ENCODE measurements at regions not wholly inside any gene's neighbourhood (a gene's known extent, or its start where the extent isn't known, plus 50 kb on each side); places are given as distances from the start of the nearest gene placed in this dataset.

DNA sequence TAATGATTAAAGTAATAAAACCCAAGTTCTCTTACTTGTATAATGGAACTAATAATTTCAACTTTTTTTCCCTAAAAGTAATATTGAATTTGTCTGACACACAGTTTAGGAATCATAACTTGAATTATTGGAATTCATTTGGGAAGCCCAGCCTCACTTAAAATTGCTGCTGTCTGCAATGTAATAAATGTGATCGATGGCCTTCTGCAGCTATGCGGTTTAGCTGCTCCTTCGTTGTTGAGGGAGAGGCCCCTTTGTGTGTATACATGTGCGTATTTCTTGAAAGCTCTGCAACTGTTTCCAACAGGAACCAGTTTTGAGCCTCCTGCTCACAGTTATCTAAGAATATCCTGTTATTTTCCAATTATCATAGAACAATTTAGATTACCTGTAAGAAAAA lies 152.5 kb downstream of the AKR1D1 start:
- ChIA-PET CTCF (no interaction called here), POLR2A (no interaction called here)

DNA sequence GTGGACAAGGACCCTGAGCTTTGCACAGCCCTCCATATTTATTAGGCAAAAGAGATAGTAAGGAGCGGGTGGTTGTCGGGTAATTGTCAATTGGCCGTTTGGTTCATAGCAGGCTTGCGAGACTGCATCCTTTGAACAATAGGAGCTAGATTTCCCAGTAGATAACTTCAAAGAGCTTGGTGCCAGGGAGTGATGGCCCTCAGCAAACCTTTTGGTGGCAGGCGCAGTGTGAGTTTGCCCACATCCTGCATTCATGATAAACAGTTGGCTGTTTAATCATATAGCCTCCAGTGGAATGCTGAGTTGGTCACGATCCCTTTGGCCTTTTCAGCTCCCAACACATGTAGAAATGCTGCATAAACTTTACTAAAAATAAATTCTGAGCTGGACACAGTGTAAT lies 156.9 kb downstream of the AKR1D1 start:
- H3K4me3 Mint-ChIP-seq = no peak overlapping the region
- H3K36me3 Mint-ChIP-seq (ENCODE audit: low read depth) = no peaks in the 10 kb centered on the region
- H3K9me3 Mint-ChIP-seq = no peaks in the 10 kb centered on the region
- H3K4me1 Mint-ChIP-seq = no peaks in the 10 kb centered on the region
- no peak overlapping the region for H3K27ac Mint-ChIP-seq
- POLR2A ChIA-PET = no interaction called here
- no peak for DNase-seq
- CTCF ChIA-PET = no interaction called here
- no peaks in the 10 kb centered on the region for H3K27me3 Mint-ChIP-seq

More for the DNA sequence above, 152.5 kb downstream of the AKR1D1 start:
- Mint-ChIP-seq H3K9me3 (no peaks in the 10 kb centered on the region), H3K4me1 (no peaks in the 10 kb centered on the region), H3K4me3 (no peak overlapping the region), H3K36me3 (ENCODE audit: low read depth) (no peaks in the 10 kb centered on the region), H3K27me3 (no peaks in the 10 kb centered on the region), H3K27ac (no peak overlapping the region)
- no peak for DNase-seq

DNA sequence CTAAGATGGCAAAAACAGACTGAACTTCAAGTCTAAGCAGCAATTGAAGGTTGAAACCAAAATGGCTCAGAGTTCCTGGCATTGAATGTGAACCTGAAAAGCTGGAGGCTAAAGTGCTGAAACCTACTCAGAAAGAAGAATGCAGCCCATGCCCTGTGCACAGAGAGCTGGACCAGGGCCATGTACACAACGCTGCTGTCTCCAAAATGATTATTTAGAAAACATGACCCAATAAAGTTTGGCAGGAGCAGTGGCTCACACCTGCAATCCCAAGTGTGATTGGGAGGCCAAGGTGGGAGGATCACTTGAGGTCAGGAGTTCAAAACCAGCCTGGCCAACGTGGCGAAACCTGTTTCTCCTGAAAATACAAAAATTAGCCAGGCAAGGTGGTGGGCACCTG lies 158.9 kb downstream of the AKR1D1 start:
- Mint-ChIP-seq H3K4me1 (no peaks in the 10 kb centered on the region), H3K27ac (no peak overlapping the region), H3K27me3 (no peaks in the 10 kb centered on the region), H3K36me3 (ENCODE audit: low read depth) (no peaks in the 10 kb centered on the region), H3K4me3 (no peak overlapping the region), H3K9me3 (no peaks in the 10 kb centered on the region)
- ChIA-PET POLR2A (no interaction called here), CTCF (no interaction called here)
- no peak for DNase-seq

DNA sequence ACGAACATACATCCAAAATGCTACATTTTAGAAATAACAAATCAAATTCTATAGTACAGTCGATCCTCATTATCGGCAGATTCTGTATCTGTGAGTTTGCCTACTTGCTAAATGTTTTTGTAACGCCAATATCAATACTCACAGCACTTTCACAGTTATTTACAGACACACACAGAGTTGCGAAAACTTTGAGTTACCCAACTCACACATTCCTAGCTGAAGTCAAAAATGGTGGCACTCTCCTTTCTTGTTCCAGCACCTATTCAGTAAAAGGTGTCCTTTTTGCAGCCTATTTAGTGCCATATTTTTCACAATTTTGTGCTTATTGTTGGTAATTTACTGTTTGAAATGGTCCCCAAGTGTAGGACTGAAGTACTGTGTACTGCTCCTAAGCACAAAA lies 161.7 kb downstream of the AKR1D1 start:
- Mint-ChIP-seq H3K27me3 (no peaks in the 10 kb centered on the region), H3K9me3 (no peaks in the 10 kb centered on the region), H3K4me1 (no peaks in the 10 kb centered on the region), H3K27ac (no peak overlapping the region), H3K4me3 (no peak overlapping the region), H3K36me3 (ENCODE audit: low read depth) (no peaks in the 10 kb centered on the region)
- CTCF ChIA-PET = no interaction called here
- no peak for DNase-seq
- POLR2A ChIA-PET = no interaction called here

DNA sequence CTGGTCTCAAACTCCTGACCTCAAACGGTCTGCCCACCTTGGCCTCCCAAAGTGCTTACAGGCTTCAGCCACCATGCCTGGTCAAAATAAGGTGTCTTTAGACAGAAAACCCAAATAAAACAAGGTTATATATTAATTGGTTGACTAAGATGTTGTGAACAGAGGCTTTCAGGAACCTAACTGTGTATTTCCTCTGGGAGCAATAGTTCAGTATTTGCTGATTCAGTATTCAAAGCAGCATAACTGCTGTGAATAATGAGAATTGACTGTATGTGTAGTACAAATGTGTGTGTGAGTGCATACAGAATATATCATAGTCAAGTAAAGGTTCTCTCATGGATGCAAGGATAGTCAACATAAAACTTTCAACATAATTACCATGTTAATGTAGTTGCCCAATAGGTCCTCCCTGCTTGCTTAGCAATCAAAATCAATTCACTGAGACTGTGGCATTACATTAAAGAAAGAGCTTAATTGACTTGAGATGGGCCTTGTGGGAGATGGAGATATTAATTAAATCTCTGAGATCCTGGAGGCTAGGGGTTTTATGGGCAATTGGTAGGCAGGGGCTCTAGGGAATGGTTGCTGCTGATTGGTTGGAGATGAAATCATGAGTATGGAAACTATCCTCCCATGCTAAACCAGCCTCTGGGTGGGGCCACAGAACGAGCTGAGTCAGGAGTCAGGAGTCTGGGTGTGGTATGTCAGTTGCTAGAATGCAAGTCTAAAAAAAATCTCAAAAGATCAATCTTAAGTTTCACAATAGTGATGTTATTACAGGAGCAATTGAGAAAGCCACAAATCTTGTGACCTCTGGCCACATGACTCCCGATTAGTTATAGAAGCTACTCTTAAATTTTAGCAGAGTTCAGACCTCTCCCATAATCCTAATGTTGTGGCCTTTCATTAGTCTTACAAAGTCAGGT lies 162.7 kb downstream of the AKR1D1 start:
- no peak for DNase-seq
- no peaks in the 10 kb centered on the region for H3K27me3 Mint-ChIP-seq
- H3K9me3 Mint-ChIP-seq = no peaks in the 10 kb centered on the region
- no peaks in the 10 kb centered on the region for H3K36me3 Mint-ChIP-seq (ENCODE audit: low read depth)
- no peak overlapping the region for H3K27ac Mint-ChIP-seq
- ChIA-PET POLR2A (no interaction called here), CTCF (no interaction called here)
- no peaks in the 10 kb centered on the region for H3K4me1 Mint-ChIP-seq
- no peak overlapping the region for H3K4me3 Mint-ChIP-seq

DNA sequence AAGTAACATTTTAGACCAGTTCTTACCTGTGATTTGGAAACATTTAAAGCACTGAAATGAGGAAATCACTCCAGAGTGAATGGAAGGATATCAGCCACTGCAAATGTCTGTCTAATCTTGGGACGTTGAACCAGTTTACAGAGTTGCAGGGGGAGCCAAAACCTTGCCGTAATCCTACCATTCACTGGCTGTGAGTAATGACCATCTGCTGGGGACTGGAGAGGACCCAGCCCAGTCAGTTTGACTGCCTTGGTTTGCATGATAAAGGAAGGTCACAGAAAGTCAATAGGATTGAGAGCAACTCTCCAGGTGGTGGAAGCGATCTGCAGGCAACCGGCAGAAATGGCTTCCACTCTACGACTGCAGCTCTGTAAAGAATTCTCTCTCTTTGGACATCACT lies 167.2 kb downstream of the AKR1D1 start:
- Mint-ChIP-seq H3K4me3 (no peak overlapping the region), H3K9me3 (peaks cover 5% of the 10 kb centered on the region), H3K36me3 (ENCODE audit: low read depth) (no peaks in the 10 kb centered on the region), H3K27ac (no peak overlapping the region), H3K27me3 (no peaks in the 10 kb centered on the region), H3K4me1 (no peaks in the 10 kb centered on the region)
- ChIA-PET POLR2A (no interaction called here), CTCF (interaction anchor here (0.6 kb wide), 1 partner anchor 1676 kb away, joined by 3 read pairs; no protein-coding TSS in a partner anchor)
- no peak for DNase-seq

DNA sequence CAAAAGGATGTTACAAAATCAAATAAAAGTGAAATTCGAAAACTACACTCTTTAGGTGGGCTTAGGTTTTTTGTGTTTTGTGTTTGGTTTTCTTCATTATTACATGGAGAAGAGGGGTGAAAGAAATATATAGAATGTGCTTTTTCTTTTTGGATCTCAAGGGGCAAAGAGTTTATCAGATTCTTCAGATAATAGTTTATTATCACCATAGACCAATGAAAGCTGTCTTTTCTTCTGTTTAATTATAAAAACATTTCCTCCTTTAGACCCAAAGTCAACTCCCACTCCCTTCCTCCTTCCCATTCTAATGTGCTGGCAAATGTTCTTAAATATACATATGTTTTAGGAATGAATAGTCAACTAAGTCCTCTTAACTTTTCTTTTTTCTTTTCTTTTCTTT lies 167.6 kb downstream of the AKR1D1 start:
- ChIA-PET CTCF (interaction anchor here (0.6 kb wide), 1 partner anchor 1676 kb away, joined by 3 read pairs; no protein-coding TSS in a partner anchor), POLR2A (no interaction called here)
- no peaks in the 10 kb centered on the region for H3K27me3 Mint-ChIP-seq
- no peak overlapping the region for H3K4me3 Mint-ChIP-seq
- no peak for DNase-seq
- H3K4me1 Mint-ChIP-seq = no peaks in the 10 kb centered on the region
- H3K36me3 Mint-ChIP-seq (ENCODE audit: low read depth) = no peaks in the 10 kb centered on the region
- H3K27ac Mint-ChIP-seq = no peak overlapping the region
- H3K9me3 Mint-ChIP-seq = peaks cover 5% of the 10 kb centered on the region

DNA sequence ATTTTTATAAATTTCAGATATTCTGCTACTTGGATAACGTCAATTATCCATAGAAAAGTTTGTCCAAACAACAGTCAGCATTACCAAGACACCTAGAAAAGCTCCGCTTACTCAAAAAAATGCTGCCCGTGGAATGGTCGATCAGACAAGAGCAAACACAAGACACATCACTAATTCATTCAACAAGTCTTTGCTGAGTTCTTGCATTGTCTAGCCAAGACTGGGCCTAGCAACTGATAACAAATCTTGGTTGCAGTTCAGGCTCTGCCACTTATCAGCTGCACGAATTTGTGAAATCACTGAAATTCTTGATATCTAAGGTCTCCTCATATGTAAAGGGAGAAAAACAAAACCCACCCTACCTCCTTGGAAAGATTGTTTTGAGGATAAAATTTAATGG lies 168.3 kb downstream of the AKR1D1 start:
- POLR2A ChIA-PET = no interaction called here
- no peaks in the 10 kb centered on the region for H3K4me1 Mint-ChIP-seq

DNA sequence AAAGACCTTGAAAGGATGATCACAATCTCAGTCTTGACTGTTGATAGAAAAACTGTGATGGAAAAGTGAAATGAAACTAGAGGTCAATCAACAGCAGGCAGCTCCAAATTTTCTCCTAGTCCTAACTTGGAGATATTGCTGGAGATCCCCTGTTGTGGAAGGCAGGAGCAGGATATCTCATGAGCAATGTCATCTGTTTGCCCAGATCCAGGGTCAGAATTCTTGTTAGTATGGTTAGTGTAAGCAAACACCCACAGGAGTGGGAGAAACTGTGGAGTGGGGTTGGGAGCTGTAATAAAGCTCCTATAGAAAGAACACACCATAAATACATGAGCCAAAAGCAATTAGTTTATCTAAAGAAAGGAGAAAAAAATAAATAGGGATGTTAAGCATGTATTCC lies 169.0 kb downstream of the AKR1D1 start:
- ChIA-PET CTCF (no interaction called here), POLR2A (no interaction called here)

More for the DNA sequence above, 168.3 kb downstream of the AKR1D1 start:
- DNase-seq = no peak
- no peak overlapping the region for H3K4me3 Mint-ChIP-seq
- H3K36me3 Mint-ChIP-seq (ENCODE audit: low read depth) = no peaks in the 10 kb centered on the region
- no peak overlapping the region for H3K27ac Mint-ChIP-seq
- peaks cover 5% of the 10 kb centered on the region for H3K9me3 Mint-ChIP-seq
- H3K27me3 Mint-ChIP-seq = no peaks in the 10 kb centered on the region
- CTCF ChIA-PET = no interaction called here

DNA sequence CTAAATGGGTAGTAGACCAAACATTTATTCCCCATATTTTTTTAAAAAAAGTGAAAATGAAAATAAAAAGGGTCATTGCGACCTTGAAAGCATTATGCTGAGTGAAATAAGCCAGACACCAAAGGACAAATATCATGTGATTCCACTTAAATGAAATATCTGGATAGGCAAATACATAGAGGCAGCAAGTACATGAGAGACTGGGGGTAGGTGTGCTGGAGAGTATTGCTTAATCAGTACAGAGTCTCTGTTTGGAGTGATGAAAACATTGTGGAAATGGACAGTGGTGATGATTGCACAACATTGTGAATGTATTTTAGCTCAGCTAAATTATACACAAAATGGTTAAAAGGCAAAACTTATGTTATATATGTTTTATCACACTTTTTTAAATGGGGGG lies 169.4 kb downstream of the AKR1D1 start:
- peaks cover 5% of the 10 kb centered on the region for H3K9me3 Mint-ChIP-seq
- ChIA-PET POLR2A (no interaction called here), CTCF (no interaction called here)
- H3K36me3 Mint-ChIP-seq (ENCODE audit: low read depth) = no peaks in the 10 kb centered on the region
- no peak overlapping the region for H3K4me3 Mint-ChIP-seq
- no peak overlapping the region for H3K27ac Mint-ChIP-seq
- no peaks in the 10 kb centered on the region for H3K27me3 Mint-ChIP-seq
- DNase-seq = no peak
- no peaks in the 10 kb centered on the region for H3K4me1 Mint-ChIP-seq

More for the DNA sequence above, 169.0 kb downstream of the AKR1D1 start:
- DNase-seq = no peak
- no peaks in the 10 kb centered on the region for H3K36me3 Mint-ChIP-seq (ENCODE audit: low read depth)
- H3K9me3 Mint-ChIP-seq = peaks cover 5% of the 10 kb centered on the region
- no peaks in the 10 kb centered on the region for H3K27me3 Mint-ChIP-seq
- no peak overlapping the region for H3K4me3 Mint-ChIP-seq
- no peaks in the 10 kb centered on the region for H3K4me1 Mint-ChIP-seq
- no peak overlapping the region for H3K27ac Mint-ChIP-seq

DNA sequence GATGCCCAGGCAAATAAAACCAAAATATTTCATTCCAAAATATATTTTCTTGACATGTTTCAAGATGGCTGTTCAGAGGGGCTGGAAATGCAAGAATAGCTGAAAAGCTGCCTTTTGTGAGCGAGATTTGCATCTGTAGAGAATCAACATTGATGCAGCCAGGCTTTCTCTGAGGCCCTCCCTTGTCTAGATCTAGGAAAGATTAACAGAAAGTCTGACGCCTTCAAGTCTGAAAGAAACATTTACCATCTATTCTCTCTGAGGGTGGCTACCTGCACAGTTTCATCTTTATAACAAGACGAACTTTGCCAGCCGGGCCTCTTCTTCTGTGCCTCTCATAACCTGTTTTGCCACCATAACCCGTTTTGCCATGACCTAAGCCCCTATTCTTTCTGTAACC lies 170.2 kb downstream of the AKR1D1 start:
- ChIA-PET CTCF (no interaction called here), POLR2A (no interaction called here)
- Mint-ChIP-seq H3K4me1 (no peaks in the 10 kb centered on the region), H3K36me3 (ENCODE audit: low read depth) (no peaks in the 10 kb centered on the region), H3K27ac (no peak overlapping the region), H3K9me3 (peaks cover 5% of the 10 kb centered on the region), H3K27me3 (no peaks in the 10 kb centered on the region), H3K4me3 (no peak overlapping the region)
- no peak for DNase-seq

DNA sequence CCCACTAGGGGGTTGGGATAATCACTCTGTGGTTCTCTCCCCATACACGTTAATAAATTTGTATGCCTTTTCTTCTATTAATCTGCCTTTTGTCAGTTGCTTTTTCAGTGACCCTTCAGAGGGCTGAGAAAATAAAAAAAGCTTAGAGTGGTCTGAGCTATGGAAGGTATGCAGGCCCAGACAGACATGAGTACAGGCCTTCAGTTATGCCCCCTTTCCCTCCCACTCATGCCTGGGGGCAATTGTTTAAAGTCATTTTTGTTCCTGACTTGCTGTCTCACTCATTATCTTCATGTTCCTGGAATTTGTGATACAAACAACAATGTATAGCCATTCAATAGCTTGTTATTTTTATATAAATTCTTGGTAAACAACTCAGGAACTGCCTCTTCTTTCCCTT lies 170.8 kb downstream of the AKR1D1 start:
- ChIA-PET CTCF (no interaction called here), POLR2A (no interaction called here)
- Mint-ChIP-seq H3K9me3 (peaks cover 5% of the 10 kb centered on the region), H3K36me3 (ENCODE audit: low read depth) (no peaks in the 10 kb centered on the region), H3K4me3 (no peak overlapping the region), H3K4me1 (no peaks in the 10 kb centered on the region), H3K27me3 (no peaks in the 10 kb centered on the region), H3K27ac (no peak overlapping the region)
- no peak for DNase-seq

DNA sequence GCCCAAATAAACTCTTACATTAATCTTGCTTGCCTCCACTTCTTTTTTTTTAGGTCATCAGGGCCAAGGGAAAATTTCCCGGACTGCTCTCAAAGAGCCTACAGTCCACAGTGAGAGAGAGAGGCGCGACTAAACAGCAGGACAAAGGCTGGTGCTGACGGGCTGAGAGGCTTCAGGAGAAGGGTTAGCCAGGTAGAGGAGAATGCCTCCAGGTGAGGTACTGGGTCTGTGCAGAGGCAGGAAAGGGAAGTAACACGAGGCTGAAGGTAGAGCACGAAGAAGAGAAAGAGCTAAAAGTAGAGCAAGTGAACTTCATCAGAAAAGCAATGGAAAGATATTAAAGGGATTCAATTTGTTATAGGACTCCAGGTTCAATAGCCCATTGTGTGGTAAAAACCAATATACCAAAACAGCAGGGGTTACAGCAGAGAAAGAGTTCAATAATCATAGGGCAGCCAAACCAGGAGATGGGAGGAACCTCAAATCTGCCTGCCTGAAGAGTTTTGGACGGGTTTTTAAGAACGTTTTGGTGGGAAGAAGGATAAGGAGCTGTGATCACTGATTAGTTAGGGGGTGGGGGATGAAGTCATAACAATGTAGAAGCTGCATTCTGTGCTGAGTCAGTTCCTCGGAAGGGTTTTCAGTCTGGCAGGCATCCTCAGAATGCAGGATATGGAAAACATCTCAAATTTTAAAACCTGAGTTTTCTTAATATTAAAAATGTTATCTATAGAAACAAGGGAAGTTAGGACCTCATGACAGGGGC lies 171.5 kb downstream of the AKR1D1 start:
- CTCF ChIA-PET = no interaction called here
- no peaks in the 10 kb centered on the region for H3K4me1 Mint-ChIP-seq
- POLR2A ChIA-PET = no interaction called here

DNA sequence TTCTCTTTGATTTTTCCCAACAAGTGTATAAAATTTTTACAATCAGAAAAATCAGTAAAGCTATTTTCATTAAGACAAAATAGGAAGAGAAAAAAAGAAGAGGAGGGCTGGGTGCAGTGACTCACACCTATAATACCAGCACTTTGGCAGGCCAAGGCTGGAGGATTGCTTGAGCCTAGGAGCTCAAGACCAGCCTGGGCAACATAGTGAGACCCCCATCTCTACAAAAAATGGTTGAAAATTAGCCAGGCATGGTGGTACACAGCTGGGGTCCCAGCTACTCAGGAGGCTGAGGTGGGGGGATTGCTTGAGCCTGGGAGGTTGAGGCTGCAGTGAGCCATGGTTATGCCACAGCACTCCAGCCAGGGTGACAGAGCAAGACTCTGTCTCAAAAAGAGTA lies 172.3 kb downstream of the AKR1D1 start:
- H3K27me3 Mint-ChIP-seq = no peaks in the 10 kb centered on the region
- H3K36me3 Mint-ChIP-seq (ENCODE audit: low read depth) = no peaks in the 10 kb centered on the region
- H3K4me3 Mint-ChIP-seq = no peak overlapping the region
- CTCF ChIA-PET = no interaction called here
- H3K27ac Mint-ChIP-seq = no peak overlapping the region
- POLR2A ChIA-PET = no interaction called here
- no peak for DNase-seq
- H3K9me3 Mint-ChIP-seq = peaks cover 5% of the 10 kb centered on the region
- no peaks in the 10 kb centered on the region for H3K4me1 Mint-ChIP-seq

More for the DNA sequence above, 171.5 kb downstream of the AKR1D1 start:
- DNase-seq = no peak
- H3K27ac Mint-ChIP-seq = no peak overlapping the region
- H3K4me3 Mint-ChIP-seq = no peak overlapping the region
- H3K9me3 Mint-ChIP-seq = peaks cover 5% of the 10 kb centered on the region
- H3K36me3 Mint-ChIP-seq (ENCODE audit: low read depth) = no peaks in the 10 kb centered on the region
- H3K27me3 Mint-ChIP-seq = no peaks in the 10 kb centered on the region

Measured in activated CD4-positive, alpha-beta memory T cell treated with anti-CD3 and anti-CD28 coated beads, Interleukin-2, amount 10 ng/mL, durations not matched to agents 7 days and 5 days (primary cell).